HL-60 (cell line): ENCODE measurements at regions not wholly inside any gene's neighbourhood (a gene's known extent, or its start where the extent isn't known, plus 50 kb on each side); places are given as distances from the start of the nearest gene placed in this dataset.

Source experiments
- CTCF ChIP-seq: IDR thresholded peaks from one replicate; pipeline ENCODE4 v1.5.1; 2011; ENCODE audit warnings: low read length, control low read depth, inconsistent platforms; ENCODE audit not compliant: insufficient read depth
- GABPA ChIP-seq: IDR thresholded peaks from 2 replicates; pipeline ENCODE4 v1.6.1; 2012; ENCODE audit warnings: low read depth
- POLR2AphosphoS5 ChIP-seq: IDR thresholded peaks from 2 replicates; pipeline ENCODE4 v1.6.1; 2012; ENCODE audit warnings: low read depth
- SPI1 ChIP-seq: IDR thresholded peaks from 2 replicates; pipeline ENCODE4 v1.6.1; 2012; ENCODE audit warnings: low read depth, mild to moderate bottlenecking, borderline replicate concordance
- TF ChIP-seq, protein P1 (sequence below): IDR thresholded peaks from 2 replicates; pipeline ENCODE4 v1.6.1; 2012; ENCODE audit warnings: low read depth; ENCODE audit not compliant: insufficient replicate concordance

GRCh38 chr2:57080035-57080434 lies 896.2 kb downstream of the CCDC85A start:
- no peak for TF ChIP-seq POLR2AphosphoS5
- no peak for TF ChIP-seq GABPA
- no peak for TF ChIP-seq CTCF
- TF ChIP-seq, protein P1, sequence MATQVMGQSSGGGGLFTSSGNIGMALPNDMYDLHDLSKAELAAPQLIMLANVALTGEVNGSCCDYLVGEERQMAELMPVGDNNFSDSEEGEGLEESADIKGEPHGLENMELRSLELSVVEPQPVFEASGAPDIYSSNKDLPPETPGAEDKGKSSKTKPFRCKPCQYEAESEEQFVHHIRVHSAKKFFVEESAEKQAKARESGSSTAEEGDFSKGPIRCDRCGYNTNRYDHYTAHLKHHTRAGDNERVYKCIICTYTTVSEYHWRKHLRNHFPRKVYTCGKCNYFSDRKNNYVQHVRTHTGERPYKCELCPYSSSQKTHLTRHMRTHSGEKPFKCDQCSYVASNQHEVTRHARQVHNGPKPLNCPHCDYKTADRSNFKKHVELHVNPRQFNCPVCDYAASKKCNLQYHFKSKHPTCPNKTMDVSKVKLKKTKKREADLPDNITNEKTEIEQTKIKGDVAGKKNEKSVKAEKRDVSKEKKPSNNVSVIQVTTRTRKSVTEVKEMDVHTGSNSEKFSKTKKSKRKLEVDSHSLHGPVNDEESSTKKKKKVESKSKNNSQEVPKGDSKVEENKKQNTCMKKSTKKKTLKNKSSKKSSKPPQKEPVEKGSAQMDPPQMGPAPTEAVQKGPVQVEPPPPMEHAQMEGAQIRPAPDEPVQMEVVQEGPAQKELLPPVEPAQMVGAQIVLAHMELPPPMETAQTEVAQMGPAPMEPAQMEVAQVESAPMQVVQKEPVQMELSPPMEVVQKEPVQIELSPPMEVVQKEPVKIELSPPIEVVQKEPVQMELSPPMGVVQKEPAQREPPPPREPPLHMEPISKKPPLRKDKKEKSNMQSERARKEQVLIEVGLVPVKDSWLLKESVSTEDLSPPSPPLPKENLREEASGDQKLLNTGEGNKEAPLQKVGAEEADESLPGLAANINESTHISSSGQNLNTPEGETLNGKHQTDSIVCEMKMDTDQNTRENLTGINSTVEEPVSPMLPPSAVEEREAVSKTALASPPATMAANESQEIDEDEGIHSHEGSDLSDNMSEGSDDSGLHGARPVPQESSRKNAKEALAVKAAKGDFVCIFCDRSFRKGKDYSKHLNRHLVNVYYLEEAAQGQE, result no peak
- no peak for TF ChIP-seq SPI1
